Heart left ventricle (tissue), 16 donors: ENCODE measurements at regions not wholly inside any gene's neighbourhood (a gene's known extent, or its start where the extent isn't known, plus 50 kb on each side); places are given as distances from the start of the nearest gene placed in this dataset.

Experiments used
- ATAC-seq, 4 donors: fragments of 200-7000 bp; cut with Tn5 transposase; one replicate each; pipeline ENCODE4 v1.9.1; 2020 to 2022; ENCODE audit warnings: moderate library complexity in 4 of 4, mild to moderate bottlenecking in 3 of 4, moderate number of reproducible peaks in 1 of 4
- DNase-seq, 5 donors: peaks; one replicate each; pipeline ENCODE4 v3.0.0-alpha.2; 2020
- H3K27ac ChIP-seq, 12 donors: fragments of 200-600 bp; sonication (generic) in 4 of 12; one replicate each; pipeline versions ENCODE4 v1.5.0 to v1.8.0; 2016 to 2022; ENCODE audit warnings: mild to moderate bottlenecking in 2 of 12
- H3K27me3 ChIP-seq, 9 donors: fragments of 200-600 bp; sonication (generic) in 2 of 9; one replicate each; pipeline versions ENCODE4 v1.5.1 to v1.8.0; 2016 to 2022; ENCODE audit warnings: mild to moderate bottlenecking in 3 of 9
- H3K36me3 ChIP-seq, 9 donors: fragments of 200-600 bp; sonication (generic) in 2 of 9; one replicate each; pipeline versions ENCODE4 v1.5.0 to v1.8.0; 2018 to 2022; ENCODE audit warnings: mild to moderate bottlenecking in 2 of 9
- H3K4me1 ChIP-seq, 12 donors: fragments of 200-600 bp; sonication (generic) in 4 of 12; one replicate each; pipeline versions ENCODE4 v1.5.0 to v1.8.0; 2016 to 2022; ENCODE audit warnings: mild to moderate bottlenecking in 3 of 12
- H3K4me3 ChIP-seq, 12 donors: fragments of 200-600 bp; sonication (generic) in 4 of 12; one replicate each; pipeline versions ENCODE4 v1.5.0 to v1.8.0; 2017 to 2022; ENCODE audit warnings: mild to moderate bottlenecking in 9 of 12, moderate library complexity in 4 of 12
- H3K9me3 ChIP-seq, 12 donors: fragments of 200-600 bp; sonication (generic) in 4 of 12; one replicate each; pipeline versions ENCODE4 v1.5.0 to v1.8.0; 2016 to 2022; ENCODE audit warnings: mild to moderate bottlenecking in 1 of 12
- CTCF ChIP-seq, 12 donors: fragments of 200-600 bp; sonication (generic) in 4 of 12; IDR thresholded peaks; one replicate each; pipeline versions ENCODE4 v1.5.0 to v1.8.0; 2018 to 2022; ENCODE audit warnings: antibody characterized with exemption in 12 of 12, mild to moderate bottlenecking in 5 of 12
- POLR2A ChIP-seq, 2 donors: fragments of 450-650 bp; IDR thresholded peaks; one replicate each; pipeline ENCODE4 v1.6.1; 2017; ENCODE audit warnings: antibody characterized with exemption in 2 of 2, mild to moderate bottlenecking in 2 of 2, moderate library complexity in 2 of 2
- WGBS, 4 donors: extraction: QIAGEN DNeasy Blood & Tissue Kit in 2 of 4; methylation state at CpG; one replicate each; pipeline versions ENCODE4 v1.1.5 to v1.1.7; 2013 to 2018; 5-methylcytosine and 5-hydroxymethylcytosine counted together
- intact Hi-C, 10 donors: fragments of 100-400 bp; cut with DNase I; formaldehyde crosslinking; loops; one replicate each; pipeline versions ENCODE4 v1.11.1 to v1.14.2; 2022
- donor health status: ischemic (EF 13 %, LVEDD 7.1; RV severe dilation, severe dysfunction).
- donor health status: healthy with polysubstance abuse.
- donor health status: DM: no; HTN: yes; CAD: no.
- donor health status: DM: no; HTN: no; CAD: no.
- donor health status: ischemic (EF 25% LVEDD 6.9; RV normal size, moderate dysfunction).
- donor health status: ischemic (EF 25% LVEDD 5.7; RV mildly dilated, moderate dysfunction).
- donor health status: healthy.
- donor health status: DM: yes; HTN: yes; CAD: no.
- donor health status: ischemic (EF 35%, LVEDD 5.7; RV mildly dilated, moderate dysfunction).
- donor health status: nonischemic (EF 11% LVEDD 7.7; RV severe dilation, severe dysfunction).
- donor health status: DM: yes; HTN: yes; CAD: no.
- donor health status: PGD.
- donor health status: ischemic (EF 29% LVEDD 5.4; RV normal size, mild dysfunction).
- donor health status: nonischemic (EF 23%, LVEDD 6.1; RV moderate dilation, normal function).

GRCh38 chr7:26492816-26493215, 201.2 kb downstream of the SNX10 start:
- peaks cover 0 to 4% (median 0%) of the 10 kb centered on the region in 9 donors for H3K27me3 ChIP-seq
- ATAC-seq (no peak), DNase-seq (no peak)
- no peaks in the 10 kb centered on the region for H3K4me1 ChIP-seq
- intact Hi-C loops = loop anchor here in 2 of 10 donors (10.0 kb wide), 2 partner anchors 62 to 118 kb away; no protein-coding TSS in a partner anchor
- H3K9me3 ChIP-seq = no peaks in the 10 kb centered on the region
- no peaks in the 10 kb centered on the region for H3K36me3 ChIP-seq
- WGBS, 4 donors = 74 to 83% (median 77%) methylated on average over 2 to 4 of the region's 4 CpGs
- TF ChIP-seq POLR2A (IDR thresholded peaks at IDR 0.05) (no peak), CTCF (IDR thresholded peaks at IDR 0.05) (no peak)
- H3K4me3 ChIP-seq = no peak overlapping the region
- H3K27ac ChIP-seq = no peak overlapping the region

- intact Hi-C loops = loop anchor here in 2 of 10 donors (10.0 kb wide), 2 partner anchors 61 to 119 kb away; no protein-coding TSS in a partner anchor
- 81 to 84% (median 82%) methylated on average over 7 to 8 of the region's 8 CpGs for WGBS, 4 donors
- Histone ChIP-seq H3K27ac (no peak overlapping the region), H3K9me3 (no peaks in the 10 kb centered on the region), H3K36me3 (no peaks in the 10 kb centered on the region), H3K4me3 (no peak overlapping the region), H3K27me3 (peaks cover 0 to 4% (median 0%) of the 10 kb centered on the region in 9 donors), H3K4me1 (no peaks in the 10 kb centered on the region)
- no peak for DNase-seq
- TF ChIP-seq POLR2A (IDR thresholded peaks at IDR 0.05) = no peak
- no peak for TF ChIP-seq CTCF (IDR thresholded peaks at IDR 0.05)
- ATAC-seq = no peak
Observed at GRCh38 chr7:26493737-26494428, 202.2 kb downstream of the SNX10 start.

- Histone ChIP-seq H3K27ac (no peak overlapping the region), H3K9me3 (no peaks in the 10 kb centered on the region), H3K36me3 (no peaks in the 10 kb centered on the region), H3K4me1 (no peaks in the 10 kb centered on the region), H3K27me3 (peaks cover 0 to under 1% (median 0%) of the 10 kb centered on the region in 9 donors), H3K4me3 (no peak overlapping the region)
- DNase-seq = no peak
- intact Hi-C loops = loop anchor here in 2 of 10 donors (10.0 kb wide), 2 partner anchors 59 to 121 kb away; no protein-coding TSS in a partner anchor
- 55 to 63% (median 62%) methylated on average over 2 of the region's 2 CpGs for WGBS, 4 donors
- TF ChIP-seq CTCF (IDR thresholded peaks at IDR 0.05) = no peak
- TF ChIP-seq POLR2A (IDR thresholded peaks at IDR 0.05) = no peak
- ATAC-seq = no peak
Observed at GRCh38 chr7:26495569-26495968, 203.9 kb downstream of the SNX10 start.

- WGBS, 4 donors = 75 to 83% (median 80%) methylated on average over 12 of the region's 12 CpGs
- DNase-seq (no peak), ATAC-seq (no peak)
- no peaks in the 10 kb centered on the region for H3K9me3 ChIP-seq
- intact Hi-C loops = loop anchor here in 2 of 10 donors (10.0 kb wide), 2 partner anchors 57 to 123 kb away; no protein-coding TSS in a partner anchor
- H3K27ac ChIP-seq = no peak overlapping the region
- no peak overlapping the region for H3K4me3 ChIP-seq
- TF ChIP-seq POLR2A (IDR thresholded peaks at IDR 0.05) (no peak), CTCF (IDR thresholded peaks at IDR 0.05) (no peak)
- no peaks in the 10 kb centered on the region for H3K27me3 ChIP-seq
- no peaks in the 10 kb centered on the region for H3K36me3 ChIP-seq
- no peaks in the 10 kb centered on the region for H3K4me1 ChIP-seq
Observed at GRCh38 chr7:26497801-26498596, 206.3 kb downstream of the SNX10 start.
